SK-N-SH treated with all-trans-retinoic acid at 6 μM for 48 hours (cell line): ENCODE measurements at regions not wholly inside any gene's neighbourhood (a gene's known extent, or its start where the extent isn't known, plus 50 kb on each side); places are given as distances from the start of the nearest gene placed in this dataset.

Source experiments
- ATAC-seq: fragments of 200-7000 bp; cut with Tn5 transposase; 3 replicates; pipeline ENCODE4 v1.9.1; 2020; ENCODE audit warnings: mild to moderate bottlenecking, moderate library complexity
- BACH2 ChIP-seq: fragments of 250-450 bp; sonication (Bioruptor Pico); IDR thresholded peaks from 2 replicates; pipeline ENCODE4 v1.9.0; 2021; ENCODE audit warnings: mild to moderate bottlenecking, borderline replicate concordance
- CREB5 ChIP-seq: fragments of 250-450 bp; sonication (Bioruptor Pico); IDR thresholded peaks from 2 replicates; pipeline ENCODE4 v1.5.1; 2020; ENCODE audit warnings: low read depth, mild to moderate bottlenecking, moderate library complexity
- CSDC2 ChIP-seq: fragments of 250-450 bp; sonication (Bioruptor Pico); IDR thresholded peaks from 2 replicates; pipeline ENCODE4 v1.5.0; 2020; ENCODE audit warnings: mild to moderate bottlenecking, moderate library complexity
- CSRNP3 ChIP-seq: fragments of 250-450 bp; sonication (Bioruptor Pico); IDR thresholded peaks from 2 replicates; pipeline ENCODE4 v1.5.1; 2021; ENCODE audit warnings: mild to moderate bottlenecking, moderate library complexity
- ESRRG ChIP-seq: fragments of 250-450 bp; sonication (Bioruptor Pico); IDR thresholded peaks from 2 replicates; pipeline ENCODE4 v1.6.1; 2021; ENCODE audit warnings: mild to moderate bottlenecking
- ISL1 ChIP-seq: fragments of 250-450 bp; sonication (Bioruptor Pico); IDR thresholded peaks from 2 replicates; pipeline ENCODE4 v2.1.2; 2022; ENCODE audit warnings: mild to moderate bottlenecking, moderate library complexity
- PATZ1 ChIP-seq: fragments of 250-450 bp; sonication (Bioruptor Pico); IDR thresholded peaks from 2 replicates; pipeline ENCODE4 v1.8.0; 2020; ENCODE audit warnings: mild to moderate bottlenecking, moderate library complexity, borderline replicate concordance
- TCF4 ChIP-seq: fragments of 250-450 bp; sonication (Bioruptor Pico); IDR thresholded peaks from 2 replicates; pipeline ENCODE4 v1.8.0; 2021; ENCODE audit warnings: mild to moderate bottlenecking, moderate library complexity, borderline replicate concordance
- TOX ChIP-seq: fragments of 250-450 bp; sonication (Bioruptor Pico); IDR thresholded peaks from 2 replicates; pipeline ENCODE4 v1.8.0; 2021; ENCODE audit warnings: mild to moderate bottlenecking, moderate library complexity, borderline replicate concordance
- ZC3H10 ChIP-seq: fragments of 250-450 bp; sonication (Bioruptor Pico); IDR thresholded peaks from 2 replicates; pipeline ENCODE4 v1.5.1; 2021; ENCODE audit warnings: mild to moderate bottlenecking, moderate library complexity
- ZFP3 ChIP-seq: fragments of 250-450 bp; sonication (Bioruptor Pico); IDR thresholded peaks from 2 replicates; pipeline ENCODE4 v1.5.0; 2020; ENCODE audit warnings: mild to moderate bottlenecking, moderate library complexity
- ZFP30 ChIP-seq: fragments of 450-650 bp; formaldehyde crosslinking; IDR thresholded peaks from 2 replicates; pipeline ENCODE4 v1.5.0; 2022; ENCODE audit warnings: mild to moderate bottlenecking, moderate library complexity
- ZNF565 ChIP-seq: fragments of 450-650 bp; formaldehyde crosslinking; conservative IDR thresholded peaks from 2 replicates; pipeline ENCODE4 v1.5.0; 2020; ENCODE audit warnings: low read depth, mild to moderate bottlenecking, moderate library complexity
- ZNF8 ChIP-seq: fragments of 450-650 bp; formaldehyde crosslinking; IDR thresholded peaks from 2 replicates; pipeline ENCODE4 v1.5.0; 2020; ENCODE audit warnings: mild to moderate bottlenecking, moderate library complexity
- TF ChIP-seq, protein P1 (sequence below): fragments of 250-450 bp; sonication (Bioruptor Pico); IDR thresholded peaks from 2 replicates; pipeline ENCODE4 v1.8.0; 2021; ENCODE audit warnings: low read depth, mild to moderate bottlenecking, moderate library complexity, borderline replicate concordance

- no peak for ATAC-seq
- TF ChIP-seq ZFP30 (CRISPR knock-in tag), result no peak
- no peak for TF ChIP-seq PATZ1 (CRISPR knock-in tag)
- no peak for TF ChIP-seq ESRRG (CRISPR knock-in tag)
- TF ChIP-seq BACH2, result no peak
- TF ChIP-seq TOX (CRISPR knock-in tag), result no peak
- TF ChIP-seq ZNF8, result no peak
- TF ChIP-seq, all 23 proteins: peak for 0
Observed at GRCh38 chr1:208584167-208584755, 340.1 kb upstream of the PLXNA2 start.

GRCh38 chr1:208587110-208587509 is 342.9 kb upstream of the PLXNA2 start:
- TF ChIP-seq CSDC2 (CRISPR knock-in tag) (no peak), ISL1 (no peak), ESRRG (CRISPR knock-in tag) (no peak), ZNF8 (no peak), ZC3H10 (CRISPR knock-in tag) (no peak), BACH2 (no peak), ZFP3 (CRISPR knock-in tag) (no peak), TOX (CRISPR knock-in tag) (no peak)
- TF ChIP-seq, protein P1, sequence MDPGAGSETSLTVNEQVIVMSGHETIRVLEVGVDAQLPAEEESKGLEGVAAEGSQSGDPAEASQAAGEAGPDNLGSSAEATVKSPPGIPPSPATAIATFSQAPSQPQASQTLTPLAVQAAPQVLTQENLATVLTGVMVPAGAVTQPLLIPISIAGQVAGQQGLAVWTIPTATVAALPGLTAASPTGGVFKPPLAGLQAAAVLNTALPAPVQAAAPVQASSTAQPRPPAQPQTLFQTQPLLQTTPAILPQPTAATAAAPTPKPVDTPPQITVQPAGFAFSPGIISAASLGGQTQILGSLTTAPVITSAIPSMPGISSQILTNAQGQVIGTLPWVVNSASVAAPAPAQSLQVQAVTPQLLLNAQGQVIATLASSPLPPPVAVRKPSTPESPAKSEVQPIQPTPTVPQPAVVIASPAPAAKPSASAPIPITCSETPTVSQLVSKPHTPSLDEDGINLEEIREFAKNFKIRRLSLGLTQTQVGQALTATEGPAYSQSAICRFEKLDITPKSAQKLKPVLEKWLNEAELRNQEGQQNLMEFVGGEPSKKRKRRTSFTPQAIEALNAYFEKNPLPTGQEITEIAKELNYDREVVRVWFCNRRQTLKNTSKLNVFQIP, result no peak
- ATAC-seq, result no peak

DNA sequence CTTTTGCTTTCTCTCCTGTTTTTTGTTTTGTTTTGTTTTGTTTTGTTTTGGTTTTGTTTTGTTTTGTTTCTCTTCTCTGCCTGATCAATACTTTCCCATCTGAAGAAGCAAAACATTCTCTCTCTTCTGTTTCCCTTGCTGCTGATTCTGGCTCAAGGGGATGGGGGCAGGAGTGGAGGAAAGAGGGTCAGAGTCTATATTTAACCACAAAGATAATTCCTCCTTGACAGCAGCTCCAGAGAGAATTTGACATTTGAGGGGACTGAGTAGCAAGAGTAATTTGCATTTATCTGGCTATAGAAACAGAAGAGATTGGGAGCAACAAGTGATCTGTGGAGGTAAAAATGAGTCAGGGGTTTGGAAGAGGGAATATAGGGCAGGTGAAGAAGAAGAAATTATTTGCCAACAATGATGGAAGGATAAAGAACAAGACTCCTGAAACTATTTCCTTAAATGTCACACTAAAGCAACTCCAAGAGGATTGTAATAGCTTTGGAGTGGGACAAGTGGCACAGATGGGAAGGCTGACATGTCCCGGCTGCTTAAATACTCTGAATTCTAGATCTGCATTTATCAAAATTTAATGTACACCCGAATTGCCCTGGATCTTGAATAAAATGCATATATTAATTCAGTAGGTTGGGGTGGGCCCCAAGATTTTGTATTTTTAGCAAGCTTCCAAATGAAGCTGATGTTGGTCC is 349.3 kb upstream of the PLXNA2 start:
- TF ChIP-seq TOX (CRISPR knock-in tag) (peak; percentile 33; the same call in 1 of the 2 replicates), CSDC2 (CRISPR knock-in tag) (no peak)
- TF ChIP-seq, all 23 proteins: peak for 1
- no peak for ATAC-seq

DNA sequence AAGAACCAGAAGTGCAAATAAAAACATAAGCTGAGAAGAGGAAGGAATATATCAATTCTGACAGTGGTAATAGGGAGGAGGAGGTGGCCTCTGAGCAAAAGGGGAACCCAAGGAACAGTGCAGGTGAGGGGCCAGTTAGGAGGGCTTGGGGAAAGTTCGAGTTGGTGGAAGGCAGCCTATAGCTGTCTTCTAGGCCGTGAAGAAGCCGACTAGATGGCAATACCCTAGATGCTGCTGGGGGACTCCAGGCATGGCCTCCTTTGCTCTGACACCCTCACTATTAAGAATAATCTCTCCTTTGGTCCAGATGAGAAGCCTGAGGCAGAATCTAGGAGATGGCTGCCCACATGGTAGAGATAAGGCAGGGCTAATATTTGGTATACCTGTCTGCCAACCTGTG is 351.1 kb upstream of the PLXNA2 start:
- TF ChIP-seq CSDC2 (CRISPR knock-in tag), result no peak
- TF ChIP-seq ZFP3 (CRISPR knock-in tag), result no peak
- TF ChIP-seq TCF4 (CRISPR knock-in tag), result no peak
- no peak for TF ChIP-seq ZNF565 (CRISPR knock-in tag)
- TF ChIP-seq ZC3H10 (CRISPR knock-in tag), result no peak
- no peak for TF ChIP-seq ISL1
- TF ChIP-seq, protein P1, result no peak
- TF ChIP-seq ESRRG (CRISPR knock-in tag), result no peak
- no peak for TF ChIP-seq ZFP30 (CRISPR knock-in tag)
- TF ChIP-seq CREB5, result no peak
- ATAC-seq, result peak; percentile 62

DNA sequence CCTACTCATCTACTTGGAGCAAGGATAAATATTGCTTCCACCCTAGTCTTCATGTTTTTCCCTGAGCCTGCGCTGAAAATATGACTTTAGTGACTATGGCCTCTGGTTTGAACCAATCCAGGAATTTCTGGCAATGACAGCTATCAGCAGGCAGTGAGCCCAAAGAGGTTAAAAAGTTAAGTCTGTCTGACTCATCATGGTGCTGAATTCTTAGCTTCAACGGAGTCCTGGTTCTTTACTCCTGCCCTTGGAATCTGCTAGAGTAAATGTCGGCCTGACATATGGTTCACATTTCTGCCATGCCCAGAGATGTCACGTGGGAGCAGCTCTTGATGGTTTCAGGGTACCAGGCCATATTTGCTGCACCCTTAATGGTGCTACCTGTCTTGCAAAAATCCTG is 351.6 kb upstream of the PLXNA2 start:
- peak; percentile 98 for ATAC-seq
- TF ChIP-seq ZFP3 (CRISPR knock-in tag) (no peak), TOX (CRISPR knock-in tag) (peak; percentile 80)

- no peak for ATAC-seq
Observed at GRCh38 chr1:208597571-208597970, 353.4 kb upstream of the PLXNA2 start.

More at GRCh38 chr1:208597571-208597970, 353.4 kb upstream of the PLXNA2 start:
- TF ChIP-seq BACH2 (no peak), CSRNP3 (CRISPR knock-in tag) (no peak)
- TF ChIP-seq, all 23 proteins: peak for 0
